ENCODE measurements at regions not wholly inside any gene's neighbourhood (a gene's known extent, or its start where the extent isn't known, plus 50 kb on each side); places are given as distances from the start of the nearest gene placed in this dataset.

GRCh38 chr5:4570047-4570995 lies 569.8 kb upstream of the ADAMTS16 start:
- H3K18ac ChIP-seq (ENCODE audit: insufficient read length, low read depth, low read length) = no peak overlapping the region
- no peaks in the 10 kb centered on the region for H3K27me3 ChIP-seq (ENCODE audit: insufficient read depth, low read length)
- H2BK120ac ChIP-seq (ENCODE audit: low read depth, low read length, poor library complexity, severe bottlenecking) = no peak overlapping the region
- no peak overlapping the region for H3T11ph ChIP-seq (ENCODE audit: low read length)
- no peak overlapping the region for H2AK5ac ChIP-seq (ENCODE audit: insufficient read length, low read length)
- peaks cover 14 to 21% of the 10 kb centered on the region in 2 experiments for H3K4me1 Mint-ChIP-seq
- no peaks in the 10 kb centered on the region for H3K23me2 ChIP-seq (ENCODE audit: insufficient read length, low read depth, low read length, poor library complexity, severe bottlenecking)
- H2AFZ ChIP-seq (ENCODE audit: low read length) = no peak overlapping the region
- H4K5ac ChIP-seq (ENCODE audit: insufficient read length, low read depth, low read length) = no peak overlapping the region
- H3K4me3 Mint-ChIP-seq = no peak overlapping the region
- peak overlapping the region in 1 of 3 experiments; percentile 56; a peak in 3 of 7 replicates for H3K27ac Mint-ChIP-seq
- H3K27ac ChIP-seq (ENCODE audit: insufficient read length, low read depth, low read length) = no peak overlapping the region
- peaks cover 5 to 11% of the 10 kb centered on the region in 2 experiments for H3K9me3 Mint-ChIP-seq
- no peak overlapping the region for H2BK20ac ChIP-seq (ENCODE audit: low read depth, low read length, poor library complexity, severe bottlenecking)
- no peaks in the 10 kb centered on the region for H3K4me1 ChIP-seq (ENCODE audit: insufficient read depth, low read length)
- no peaks in the 10 kb centered on the region for H3K79me1 ChIP-seq (ENCODE audit: insufficient read depth, low read depth, low read length, poor library complexity, severe bottlenecking)
- H4K91ac ChIP-seq (ENCODE audit: insufficient read length, low read depth, low read length) = no peak overlapping the region
- no peaks in the 10 kb centered on the region for H4K20me1 ChIP-seq (ENCODE audit: control insufficient read depth, insufficient read depth, insufficient read length)
- H2BK12ac ChIP-seq (ENCODE audit: insufficient read length, low read depth, low read length) = peak overlapping the region; percentile 20
- no peak overlapping the region for H3K56ac ChIP-seq (ENCODE audit: insufficient read length, low read depth, low read length)
- WGBS (ENCODE audit: extremely low coverage, insufficient read length, low lambda C conversion rate) = no CpG with 5 or more reads among the region's 5 CpGs
- no peak overlapping the region for H3K9ac ChIP-seq (ENCODE audit: extremely low read depth, insufficient read length, low read length)
- H2BK5ac ChIP-seq (ENCODE audit: insufficient read length, low read length) = no peak overlapping the region
- no peaks in the 10 kb centered on the region for H3K79me2 ChIP-seq (ENCODE audit: insufficient read depth, low read length)
- H3K9me3 ChIP-seq (ENCODE audit: control insufficient read depth, low read depth, low read length) = no peaks in the 10 kb centered on the region
- peaks cover 0 to 13% (median 0%) of the 10 kb centered on the region in 3 experiments; a peak in 2 of 7 replicates for H3K36me3 Mint-ChIP-seq (ENCODE audit: insufficient read depth in 1 of 3, low read depth in 3 of 3)
- no peak overlapping the region for H3K14ac ChIP-seq (ENCODE audit: insufficient read depth, low read length)
- H3K4ac ChIP-seq (ENCODE audit: low read depth, low read length) = no peak overlapping the region
- no peaks in the 10 kb centered on the region for H3K27me3 Mint-ChIP-seq (ENCODE audit: low read depth)
- no peak for DNase-seq
- no peak overlapping the region for H2BK15ac ChIP-seq (ENCODE audit: low read depth, low read length)
- H3K4me2 ChIP-seq (ENCODE audit: insufficient read depth, insufficient read length, low read length) = no peak overlapping the region
- no peak overlapping the region for H3K23ac ChIP-seq (ENCODE audit: insufficient read length, low read depth, low read length)
- TF ChIP-seq CTCF (conservative IDR thresholded peaks at IDR 0.05) = no peak
- H4K8ac ChIP-seq (replicated peaks; ENCODE audit: insufficient read length, low read depth, low read length) = no peak overlapping the region

Data from H9 (cell line).